A549 (cell line): ENCODE measurements at regions not wholly inside any gene's neighbourhood (a gene's known extent, or its start where the extent isn't known, plus 50 kb on each side); places are given as distances from the start of the nearest gene placed in this dataset.

ENCODE experiments used
- CTCF ChIP-seq: fragments of >200 bp; sonication (Bioruptor Twin); formaldehyde crosslinking; IDR thresholded peaks from 3 replicates; pipeline ENCODE4 v1.5.1; 2016
- POLR2A ChIP-seq: IDR thresholded peaks from 2 replicates; pipeline ENCODE4 v1.6.1; 2012; ENCODE audit warnings: mild to moderate bottlenecking, low read length
- REST ChIP-seq: fragments of 200-600 bp; sonication (generic); IDR thresholded peaks from 2 replicates; pipeline ENCODE4 v1.6.1; 2016; ENCODE audit warnings: antibody characterized with exemption, mild to moderate bottlenecking, moderate library complexity
- RFX5 ChIP-seq: fragments of 450-650 bp; IDR thresholded peaks from 2 replicates; pipeline ENCODE4 v1.7.1; 2014; ENCODE audit warnings: antibody characterized with exemption, mild to moderate bottlenecking, moderate library complexity

- TF ChIP-seq RFX5 (no peak), CTCF (no peak), POLR2A (no peak), REST (no peak)
These were observed 226.1 kb downstream of the COX18 start for GRCh38 chr4:72843466-72843865.
